OCI-LY7 (cell line): ENCODE measurements at regions not wholly inside any gene's neighbourhood (a gene's known extent, or its start where the extent isn't known, plus 50 kb on each side); places are given as distances from the start of the nearest gene placed in this dataset.

Source experiments
- BruUV-seq: library from RNA; stranded (reverse); fragments of 400-500 nt; replicated peaks from 2 replicates; lab custom pipeline; 2021; lab: Mats Ljungman, UMichigan
- CTCF ChIA-PET: fragments of 300-600 bp; sonication (Branson Sonifier 250); formaldehyde crosslinking; loops from one replicate; lab custom pipeline; 2022; ENCODE audit warnings: antibody characterized with exemption; ENCODE audit not compliant: unreplicated experiment; lab: Charles Lee
- POLR2A ChIA-PET: fragments of 300-600 bp; sonication (Branson Sonifier 250); formaldehyde crosslinking; loops from one replicate; lab custom pipeline; 2022; ENCODE audit warnings: antibody characterized with exemption; lab: Charles Lee
- DNase-seq: peaks from one replicate; pipeline ENCODE4 v3.0.0-alpha.2; 2015; ENCODE audit warnings: low spot score
- H2AFZ ChIP-seq: fragments of 200-600 bp; sonication (generic), shearing (Covaris generic); 2 replicates; pipeline ENCODE4 v1.6.1; 2014; ENCODE audit warnings: mild to moderate bottlenecking, antibody characterized with exemption, low read length, moderate library complexity
- H3K27ac ChIP-seq: fragments of 200-600 bp; sonication (generic); 2 replicates; pipeline ENCODE4 v1.5.1; 2014; ENCODE audit warnings: mixed run types, low read depth, mild to moderate bottlenecking, moderate library complexity, low read length, inconsistent platforms; ENCODE audit not compliant: poor library complexity, severe bottlenecking
- H3K36me3 ChIP-seq: fragments of 200-600 bp; sonication (generic); 2 replicates; pipeline ENCODE4 v1.6.1; 2014; ENCODE audit warnings: mild to moderate bottlenecking, antibody characterized with exemption, low read length, moderate library complexity, mixed read lengths; ENCODE audit not compliant: insufficient read depth
- H3K4me1 ChIP-seq: fragments of 200-600 bp; sonication (generic); 2 replicates; pipeline ENCODE4 v1.5.1; 2014; ENCODE audit warnings: mild to moderate bottlenecking, low read length; ENCODE audit not compliant: insufficient read depth, poor library complexity, severe bottlenecking
- H3K4me2 ChIP-seq: fragments of 200-600 bp; sonication (generic); 2 replicates; pipeline ENCODE4 v1.6.1; 2014; ENCODE audit warnings: mild to moderate bottlenecking, low read length
- H3K4me3 ChIP-seq: fragments of 200-600 bp; sonication (generic); 2 replicates; pipeline ENCODE4 v1.5.1; 2014; ENCODE audit warnings: mild to moderate bottlenecking, low read depth, low read length; ENCODE audit not compliant: poor library complexity, severe bottlenecking
- H3K79me2 ChIP-seq: fragments of 200-600 bp; sonication (generic); 2 replicates; pipeline ENCODE4 v1.6.1; 2016; ENCODE audit warnings: low read depth, mild to moderate bottlenecking, low read length, moderate library complexity, mixed read lengths; ENCODE audit not compliant: insufficient read depth
- H3K9me2 ChIP-seq: fragments of 200-600 bp; sonication (generic); 2 replicates; pipeline ENCODE4 v1.6.1; 2016; ENCODE audit warnings: mild to moderate bottlenecking, low read length, mixed read lengths; ENCODE audit not compliant: insufficient read depth
- H3K9me3 ChIP-seq: fragments of 200-600 bp; sonication (generic); 2 replicates; pipeline ENCODE4 v1.6.1; 2014; ENCODE audit warnings: mild to moderate bottlenecking, mixed run types, low read length, mixed read lengths
- H4K20me1 ChIP-seq: fragments of 200-600 bp; sonication (generic); 2 replicates; pipeline ENCODE4 v1.6.1; 2014; ENCODE audit warnings: mild to moderate bottlenecking, antibody characterized with exemption, low read length, moderate library complexity, mixed read lengths; ENCODE audit not compliant: insufficient read depth
- EZH2phosphoT487 ChIP-seq: fragments of 200-600 bp; sonication (generic); IDR thresholded peaks from 2 replicates; pipeline ENCODE4 v1.6.1; 2018; ENCODE audit warnings: low read depth, borderline replicate concordance, mild to moderate bottlenecking, mixed run types, antibody characterized with exemption, low read length, moderate library complexity, mixed read lengths
- intact Hi-C: fragments of 100-400 bp; cut with micrococcal nuclease; formaldehyde crosslinking; loops from one replicate; pipeline ENCODE4 v1.10.0; 2022; ENCODE audit not compliant: unreplicated experiment
- TF ChIP-seq, protein P1 (sequence below): fragments of 200-600 bp; sonication (generic); conservative IDR thresholded peaks from 2 replicates; pipeline ENCODE4 v1.5.1; 2014; ENCODE audit warnings: mild to moderate bottlenecking, antibody characterized with exemption, low read length, moderate library complexity, mixed read lengths

DNA sequence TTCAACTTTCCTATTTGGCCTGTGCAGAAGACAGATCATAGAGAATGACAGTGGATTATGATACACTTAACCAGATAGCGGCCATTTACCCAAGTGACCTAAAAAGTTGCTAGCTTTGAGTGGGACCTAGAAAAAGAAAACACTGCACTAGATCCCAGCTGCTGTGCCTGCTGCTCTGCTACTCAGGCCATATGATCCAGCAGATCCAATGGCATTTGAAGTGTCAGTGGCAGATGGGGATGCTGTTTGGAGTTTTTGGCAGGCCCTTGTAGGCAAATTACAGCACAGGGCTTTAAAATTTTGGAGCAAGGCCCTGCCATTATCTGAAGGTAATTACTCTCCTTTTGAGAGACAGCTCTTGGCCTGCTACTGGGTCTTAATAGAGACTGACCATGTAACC, 74.0 kb upstream of the KCNE2 start:
- TF ChIP-seq EZH2phosphoT487, result no peak
- TF ChIP-seq, protein P1, sequence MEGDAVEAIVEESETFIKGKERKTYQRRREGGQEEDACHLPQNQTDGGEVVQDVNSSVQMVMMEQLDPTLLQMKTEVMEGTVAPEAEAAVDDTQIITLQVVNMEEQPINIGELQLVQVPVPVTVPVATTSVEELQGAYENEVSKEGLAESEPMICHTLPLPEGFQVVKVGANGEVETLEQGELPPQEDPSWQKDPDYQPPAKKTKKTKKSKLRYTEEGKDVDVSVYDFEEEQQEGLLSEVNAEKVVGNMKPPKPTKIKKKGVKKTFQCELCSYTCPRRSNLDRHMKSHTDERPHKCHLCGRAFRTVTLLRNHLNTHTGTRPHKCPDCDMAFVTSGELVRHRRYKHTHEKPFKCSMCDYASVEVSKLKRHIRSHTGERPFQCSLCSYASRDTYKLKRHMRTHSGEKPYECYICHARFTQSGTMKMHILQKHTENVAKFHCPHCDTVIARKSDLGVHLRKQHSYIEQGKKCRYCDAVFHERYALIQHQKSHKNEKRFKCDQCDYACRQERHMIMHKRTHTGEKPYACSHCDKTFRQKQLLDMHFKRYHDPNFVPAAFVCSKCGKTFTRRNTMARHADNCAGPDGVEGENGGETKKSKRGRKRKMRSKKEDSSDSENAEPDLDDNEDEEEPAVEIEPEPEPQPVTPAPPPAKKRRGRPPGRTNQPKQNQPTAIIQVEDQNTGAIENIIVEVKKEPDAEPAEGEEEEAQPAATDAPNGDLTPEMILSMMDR, result no peak
- Histone ChIP-seq H3K79me2 (no peaks in the 10 kb centered on the region), H3K4me2 (no peak overlapping the region), H3K4me1 (no peaks in the 10 kb centered on the region), H3K4me3 (no peak overlapping the region), H3K27ac (no peak overlapping the region), H3K9me3 (peaks cover 13% of the 10 kb centered on the region; the same call in 1 of the 2 replicates), H3K36me3 (no peaks in the 10 kb centered on the region), H2AFZ (no peak overlapping the region), H3K9me2 (no peaks in the 10 kb centered on the region), H4K20me1 (no peaks in the 10 kb centered on the region)
- no peak for DNase-seq
- BruUV-seq, result no TSS peak
- ChIA-PET POLR2A (interaction anchor here (0.6 to 1.2 kb wide), 2 partner anchors 19 to 477 kb away, joined by 3 read pairs; no protein-coding TSS in a partner anchor), CTCF (no interaction called here)
- intact Hi-C loops, result no loop called here

DNA sequence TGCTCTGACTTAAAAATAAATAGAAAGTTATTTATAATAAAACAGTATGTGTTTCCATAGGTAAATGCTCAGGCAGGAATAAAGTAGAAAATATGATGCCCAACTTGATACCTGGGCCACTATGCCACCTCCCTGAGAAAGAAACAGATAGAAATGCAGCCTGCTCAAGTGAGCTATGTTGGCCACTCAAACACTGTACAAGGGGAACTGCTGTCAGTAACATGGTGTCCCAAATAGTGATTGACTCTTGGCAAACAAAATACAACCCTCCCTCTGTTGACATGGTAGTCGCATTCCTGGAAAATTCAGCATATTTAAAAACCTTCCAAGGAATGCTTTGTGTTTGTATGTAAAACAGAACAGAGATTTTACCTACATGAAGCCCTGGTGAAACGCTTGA, 66.9 kb upstream of the KCNE2 start:
- Histone ChIP-seq H2AFZ (no peak overlapping the region), H3K4me2 (no peak overlapping the region), H4K20me1 (no peaks in the 10 kb centered on the region), H3K4me1 (no peaks in the 10 kb centered on the region), H3K9me2 (no peaks in the 10 kb centered on the region), H3K36me3 (no peaks in the 10 kb centered on the region), H3K27ac (no peak overlapping the region), H3K4me3 (no peak overlapping the region), H3K9me3 (no peaks in the 10 kb centered on the region), H3K79me2 (no peaks in the 10 kb centered on the region)
- BruUV-seq, result no TSS peak
- ChIA-PET CTCF (no interaction called here), POLR2A (no interaction called here)
- TF ChIP-seq, protein P1, result no peak
- no peak for TF ChIP-seq EZH2phosphoT487
- DNase-seq, result no peak
- intact Hi-C loops, result no loop called here

DNA sequence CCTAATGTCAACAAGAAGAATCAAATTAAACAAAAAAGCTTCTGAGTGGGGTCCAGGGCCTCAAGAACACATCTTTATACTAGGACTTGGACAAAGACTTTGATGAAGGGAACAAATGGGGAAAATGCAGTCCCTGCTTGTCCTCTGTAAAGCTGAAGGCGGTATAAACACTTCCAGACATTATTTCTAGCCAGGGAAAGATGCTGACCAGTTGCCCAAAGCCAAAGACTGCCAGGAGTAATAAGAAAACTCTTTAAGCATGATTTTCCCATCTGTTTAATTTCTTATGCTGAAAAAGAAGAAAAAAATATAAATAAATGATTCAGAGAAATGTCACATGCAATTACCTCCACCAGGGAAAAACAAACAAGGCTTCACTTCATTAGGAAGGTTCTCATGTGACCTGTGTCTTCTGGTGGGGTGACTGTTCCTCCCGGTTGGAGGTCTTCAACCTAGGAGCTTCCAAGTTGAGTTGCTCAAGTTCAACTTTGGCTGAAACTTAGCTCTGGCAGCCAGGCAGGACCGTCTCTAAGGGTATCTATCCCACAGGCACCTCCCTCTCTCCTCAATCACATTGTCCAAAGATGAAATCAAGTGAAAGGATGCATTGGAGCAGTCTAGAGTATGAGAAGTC, 65.2 kb upstream of the KCNE2 start:
- no TSS peak for BruUV-seq
- no peaks in the 10 kb centered on the region for H4K20me1 ChIP-seq
- ChIA-PET POLR2A (no interaction called here), CTCF (no interaction called here)
- no peak overlapping the region for H3K27ac ChIP-seq
- H3K9me3 ChIP-seq, result no peaks in the 10 kb centered on the region
- no peaks in the 10 kb centered on the region for H3K9me2 ChIP-seq
- H3K4me1 ChIP-seq, result no peaks in the 10 kb centered on the region
- no peaks in the 10 kb centered on the region for H3K36me3 ChIP-seq
- H3K79me2 ChIP-seq, result no peaks in the 10 kb centered on the region
- DNase-seq, result no peak
- TF ChIP-seq EZH2phosphoT487, result no peak
- TF ChIP-seq, protein P1, result no peak
- intact Hi-C loops, result no loop called here
- no peak overlapping the region for H3K4me3 ChIP-seq
- no peak overlapping the region for H2AFZ ChIP-seq
- H3K4me2 ChIP-seq, result no peak overlapping the region
